ENCODE measurements at regions not wholly inside any gene's neighbourhood (a gene's known extent, or its start where the extent isn't known, plus 50 kb on each side); places are given as distances from the start of the nearest gene placed in this dataset.
A peak's percentile ranks its signal among the peaks of the same experiment; 100 is the strongest.

DNA sequence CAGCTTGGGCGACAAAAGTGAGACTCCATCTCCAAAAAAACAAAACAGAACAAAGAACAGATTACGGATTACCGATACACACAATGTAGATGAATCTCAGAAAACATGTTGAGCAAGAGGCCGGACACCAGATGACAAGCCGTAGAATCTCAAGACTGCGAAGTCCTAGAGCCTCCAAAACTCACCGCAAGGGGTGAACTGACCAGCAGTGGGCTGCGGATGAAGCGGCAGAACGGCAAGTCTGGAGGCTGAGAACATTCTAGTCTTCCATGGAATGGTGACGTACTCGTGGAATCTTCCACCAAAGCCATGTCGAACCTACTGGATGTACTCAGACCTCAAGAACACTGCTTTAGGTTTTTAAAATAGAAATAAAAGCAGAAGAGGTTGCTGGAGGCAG is 198.8 kb downstream of the NDUFA10 start:
- Histone ChIP-seq H3K9me3 (no peaks in the 10 kb centered on the region), H3K27me3 (no peaks in the 10 kb centered on the region), H3K27ac (no peak overlapping the region), H3K4me3 (no peak overlapping the region), H3K4me1 (no peaks in the 10 kb centered on the region), H3K36me3 (replicated peaks in 1 of 2; ENCODE audit: insufficient read depth in 1 of 2, low read depth in 2 of 2) (no peaks in the 10 kb centered on the region)
- no peak for ATAC-seq
- TF ChIP-seq, protein P1, sequence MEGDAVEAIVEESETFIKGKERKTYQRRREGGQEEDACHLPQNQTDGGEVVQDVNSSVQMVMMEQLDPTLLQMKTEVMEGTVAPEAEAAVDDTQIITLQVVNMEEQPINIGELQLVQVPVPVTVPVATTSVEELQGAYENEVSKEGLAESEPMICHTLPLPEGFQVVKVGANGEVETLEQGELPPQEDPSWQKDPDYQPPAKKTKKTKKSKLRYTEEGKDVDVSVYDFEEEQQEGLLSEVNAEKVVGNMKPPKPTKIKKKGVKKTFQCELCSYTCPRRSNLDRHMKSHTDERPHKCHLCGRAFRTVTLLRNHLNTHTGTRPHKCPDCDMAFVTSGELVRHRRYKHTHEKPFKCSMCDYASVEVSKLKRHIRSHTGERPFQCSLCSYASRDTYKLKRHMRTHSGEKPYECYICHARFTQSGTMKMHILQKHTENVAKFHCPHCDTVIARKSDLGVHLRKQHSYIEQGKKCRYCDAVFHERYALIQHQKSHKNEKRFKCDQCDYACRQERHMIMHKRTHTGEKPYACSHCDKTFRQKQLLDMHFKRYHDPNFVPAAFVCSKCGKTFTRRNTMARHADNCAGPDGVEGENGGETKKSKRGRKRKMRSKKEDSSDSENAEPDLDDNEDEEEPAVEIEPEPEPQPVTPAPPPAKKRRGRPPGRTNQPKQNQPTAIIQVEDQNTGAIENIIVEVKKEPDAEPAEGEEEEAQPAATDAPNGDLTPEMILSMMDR (IDR thresholded peaks at IDR 0.05) = no peak
- no peak for TF ChIP-seq POLR2A (IDR thresholded peaks at IDR 0.05)
- intact Hi-C loops (cut with DNase I) = no loop called here
- 90 to 92% methylated on average over 13 of the region's 13 CpGs for WGBS, 2 donors
- DNase-seq = no peak

- ATAC-seq (no peak), DNase-seq (no peak)
- intact Hi-C loops (cut with DNase I) = no loop called here
- Histone ChIP-seq H3K27ac (no peak overlapping the region), H3K27me3 (no peaks in the 10 kb centered on the region), H3K36me3 (replicated peaks in 1 of 2; ENCODE audit: insufficient read depth in 1 of 2, low read depth in 2 of 2) (no peaks in the 10 kb centered on the region), H3K4me3 (no peak overlapping the region), H3K4me1 (no peaks in the 10 kb centered on the region), H3K9me3 (no peaks in the 10 kb centered on the region)
- TF ChIP-seq, protein P1 (IDR thresholded peaks at IDR 0.05) = no peak
- no peak for TF ChIP-seq POLR2A (IDR thresholded peaks at IDR 0.05)
- 63 to 67% methylated on average over 5 of the region's 5 CpGs for WGBS, 2 donors
Observed at GRCh38 chr2:239825705-239825979, 199.5 kb downstream of the NDUFA10 start.

- no peak overlapping the region for H3K4me3 ChIP-seq
- intact Hi-C loops (cut with DNase I) = no loop called here
- no peaks in the 10 kb centered on the region for H3K36me3 ChIP-seq (replicated peaks in 1 of 2; ENCODE audit: insufficient read depth in 1 of 2, low read depth in 2 of 2)
- H3K27ac ChIP-seq = no peak overlapping the region
- TF ChIP-seq, protein P1 (IDR thresholded peaks at IDR 0.05) = no peak
- H3K4me1 ChIP-seq = no peaks in the 10 kb centered on the region
- no peak for ATAC-seq
- no peaks in the 10 kb centered on the region for H3K9me3 ChIP-seq
- no peaks in the 10 kb centered on the region for H3K27me3 ChIP-seq
- no peak for DNase-seq
- 65 to 74% methylated on average over 15 to 17 of the region's 17 CpGs for WGBS, 2 donors
Observed at GRCh38 chr2:239824866-239825704, 200.1 kb downstream of the NDUFA10 start.

DNA sequence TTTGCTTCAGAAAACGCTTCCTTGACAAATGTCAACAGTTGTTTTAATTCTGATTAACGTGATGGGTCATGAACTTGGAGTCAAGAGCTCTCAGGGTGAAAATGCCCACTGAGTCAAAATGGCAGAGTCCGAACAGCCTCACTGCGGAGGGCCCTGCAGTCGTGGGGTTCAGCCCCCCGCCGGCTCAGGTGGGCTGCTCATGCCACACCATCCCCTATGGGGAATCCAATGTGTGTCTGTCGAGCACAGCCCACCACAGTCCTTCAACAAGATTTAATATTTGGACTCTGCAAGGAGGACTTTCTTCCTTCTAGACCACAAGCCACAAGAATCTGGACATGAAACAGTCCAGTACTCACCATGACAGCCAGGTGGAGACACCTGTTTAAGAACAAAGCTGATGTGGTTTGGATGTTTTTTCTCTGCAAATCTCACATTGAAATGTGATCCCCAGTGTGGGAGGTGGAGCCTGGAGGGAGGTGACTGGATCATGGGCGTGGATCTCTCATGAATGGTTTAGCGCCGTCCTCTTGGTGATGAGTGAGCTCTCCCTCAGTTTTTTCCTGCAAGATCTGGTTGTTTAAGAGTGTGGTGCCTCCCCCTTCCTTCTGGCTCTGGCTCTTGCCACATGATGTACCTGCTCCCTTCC is 201.0 kb downstream of the NDUFA10 start:
- Histone ChIP-seq H3K9me3 (no peaks in the 10 kb centered on the region), H3K36me3 (replicated peaks in 1 of 2; ENCODE audit: insufficient read depth in 1 of 2, low read depth in 2 of 2) (no peaks in the 10 kb centered on the region), H3K27ac (no peak overlapping the region), H3K27me3 (no peaks in the 10 kb centered on the region), H3K4me1 (no peaks in the 10 kb centered on the region), H3K4me3 (no peak overlapping the region)
- DNase-seq (peak in 2 of 4 donors; percentile 11 to 19), ATAC-seq (peak; percentile 18)
- no peak for TF ChIP-seq POLR2A (IDR thresholded peaks at IDR 0.05)
- TF ChIP-seq, protein P1 (IDR thresholded peaks at IDR 0.05) = peak in 3 of 7 experiments; percentile 10 to 33 (median 29)
- 29 to 46% methylated on average over 9 to 11 of the region's 11 CpGs for WGBS, 2 donors
- intact Hi-C loops (cut with DNase I) = no loop called here
